ENCODE measurements at regions not wholly inside any gene's neighbourhood (a gene's known extent, or its start where the extent isn't known, plus 50 kb on each side); places are given as distances from the start of the nearest gene placed in this dataset.

DNA sequence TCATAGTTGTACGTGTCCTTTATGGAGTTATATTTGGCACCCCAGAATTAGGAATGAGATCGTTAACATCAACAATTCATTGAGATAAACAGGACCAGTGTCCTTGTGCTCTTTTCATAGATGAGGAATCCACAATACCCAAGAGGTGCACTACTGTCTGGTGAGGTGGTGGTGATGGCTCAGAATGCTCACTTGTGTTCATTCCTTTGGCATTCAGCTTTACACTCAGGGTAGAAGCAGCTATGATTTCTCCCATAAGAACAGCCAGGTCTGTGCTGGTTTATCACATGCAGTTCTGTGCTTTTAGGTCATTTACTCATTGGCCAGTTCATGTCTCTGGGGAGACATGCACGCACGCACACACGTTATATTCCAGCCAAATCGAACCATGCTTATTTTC, 167.2 kb downstream of the FAT3 start:
- Histone ChIP-seq H3K4me1 (no peaks in the 10 kb centered on the region), H3K9me3 (no peaks in the 10 kb centered on the region), H3K27me3 (no peaks in the 10 kb centered on the region), H3K27ac (no peak overlapping the region), H3K4me3 (no peak overlapping the region), H3K36me3 (no peaks in the 10 kb centered on the region)
- TF ChIP-seq, protein P1, sequence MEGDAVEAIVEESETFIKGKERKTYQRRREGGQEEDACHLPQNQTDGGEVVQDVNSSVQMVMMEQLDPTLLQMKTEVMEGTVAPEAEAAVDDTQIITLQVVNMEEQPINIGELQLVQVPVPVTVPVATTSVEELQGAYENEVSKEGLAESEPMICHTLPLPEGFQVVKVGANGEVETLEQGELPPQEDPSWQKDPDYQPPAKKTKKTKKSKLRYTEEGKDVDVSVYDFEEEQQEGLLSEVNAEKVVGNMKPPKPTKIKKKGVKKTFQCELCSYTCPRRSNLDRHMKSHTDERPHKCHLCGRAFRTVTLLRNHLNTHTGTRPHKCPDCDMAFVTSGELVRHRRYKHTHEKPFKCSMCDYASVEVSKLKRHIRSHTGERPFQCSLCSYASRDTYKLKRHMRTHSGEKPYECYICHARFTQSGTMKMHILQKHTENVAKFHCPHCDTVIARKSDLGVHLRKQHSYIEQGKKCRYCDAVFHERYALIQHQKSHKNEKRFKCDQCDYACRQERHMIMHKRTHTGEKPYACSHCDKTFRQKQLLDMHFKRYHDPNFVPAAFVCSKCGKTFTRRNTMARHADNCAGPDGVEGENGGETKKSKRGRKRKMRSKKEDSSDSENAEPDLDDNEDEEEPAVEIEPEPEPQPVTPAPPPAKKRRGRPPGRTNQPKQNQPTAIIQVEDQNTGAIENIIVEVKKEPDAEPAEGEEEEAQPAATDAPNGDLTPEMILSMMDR (IDR thresholded peaks at IDR 0.05) = no peak
- no peak for TF ChIP-seq POLR2A (IDR thresholded peaks at IDR 0.05)
- no peak for TF ChIP-seq EP300 (IDR thresholded peaks at IDR 0.05)
- 70% methylated on average over 6 of the region's 6 CpGs for WGBS, 2 donors
- no peak for DNase-seq (ENCODE audit: low spot score in 2 of 2)

DNA sequence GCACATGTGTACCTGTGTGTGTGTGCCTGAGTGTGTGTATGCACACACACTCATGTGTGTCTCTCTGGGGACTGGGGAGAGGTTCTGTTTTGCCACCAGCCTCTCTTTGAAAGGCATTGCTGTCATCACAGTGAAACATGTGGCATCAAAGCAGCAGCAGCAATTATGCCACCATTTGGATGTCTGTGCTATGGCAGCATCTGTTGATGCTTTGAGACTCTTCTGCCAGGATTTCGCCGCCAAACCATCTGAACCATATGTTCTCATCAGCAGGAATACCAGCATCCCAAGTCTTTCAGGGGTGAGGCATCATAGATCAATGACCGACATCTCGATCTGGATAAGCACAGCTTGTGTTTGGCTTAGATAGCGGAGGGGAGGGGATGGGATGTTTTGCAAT, 168.6 kb downstream of the FAT3 start:
- H3K27me3 ChIP-seq = no peaks in the 10 kb centered on the region
- WGBS, 2 donors = 95 to 98% methylated on average over 5 of the region's 5 CpGs
- no peaks in the 10 kb centered on the region for H3K9me3 ChIP-seq
- no peaks in the 10 kb centered on the region for H3K36me3 ChIP-seq
- no peak for DNase-seq (ENCODE audit: low spot score in 2 of 2)
- no peak overlapping the region for H3K27ac ChIP-seq
- no peak for TF ChIP-seq POLR2A (IDR thresholded peaks at IDR 0.05)
- no peak for TF ChIP-seq EP300 (IDR thresholded peaks at IDR 0.05)
- TF ChIP-seq, protein P1 (IDR thresholded peaks at IDR 0.05) = no peak
- no peaks in the 10 kb centered on the region for H3K4me1 ChIP-seq
- no peak overlapping the region for H3K4me3 ChIP-seq

DNA sequence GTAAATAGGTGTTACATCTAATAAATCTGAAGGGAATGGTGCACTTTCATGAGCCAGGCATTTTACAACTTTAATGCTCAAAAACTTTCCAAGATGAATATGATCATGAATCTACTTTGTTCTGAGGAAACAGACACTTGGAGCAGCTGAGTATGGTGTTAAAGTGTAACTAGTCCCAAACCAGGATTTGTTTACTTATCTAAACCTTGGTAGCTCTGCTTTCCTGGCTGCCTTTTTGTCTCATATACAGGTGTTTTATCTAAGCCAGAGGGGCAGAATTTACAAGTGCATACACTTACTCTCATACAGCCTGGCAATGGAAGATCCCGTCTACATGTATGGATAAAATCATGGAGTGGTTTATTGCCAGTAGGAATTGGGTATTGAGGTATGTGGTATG, 171.5 kb downstream of the FAT3 start:
- 89 to 100% methylated on average over 1 of the region's 1 CpG for WGBS, 2 donors
- Histone ChIP-seq H3K4me1 (no peaks in the 10 kb centered on the region), H3K36me3 (no peaks in the 10 kb centered on the region), H3K4me3 (no peak overlapping the region), H3K9me3 (no peaks in the 10 kb centered on the region), H3K27ac (no peak overlapping the region), H3K27me3 (no peaks in the 10 kb centered on the region)
- DNase-seq (ENCODE audit: low spot score in 2 of 2) = no peak
- no peak for TF ChIP-seq EP300 (IDR thresholded peaks at IDR 0.05)
- TF ChIP-seq, protein P1 (IDR thresholded peaks at IDR 0.05) = no peak
- TF ChIP-seq POLR2A (IDR thresholded peaks at IDR 0.05) = no peak

DNA sequence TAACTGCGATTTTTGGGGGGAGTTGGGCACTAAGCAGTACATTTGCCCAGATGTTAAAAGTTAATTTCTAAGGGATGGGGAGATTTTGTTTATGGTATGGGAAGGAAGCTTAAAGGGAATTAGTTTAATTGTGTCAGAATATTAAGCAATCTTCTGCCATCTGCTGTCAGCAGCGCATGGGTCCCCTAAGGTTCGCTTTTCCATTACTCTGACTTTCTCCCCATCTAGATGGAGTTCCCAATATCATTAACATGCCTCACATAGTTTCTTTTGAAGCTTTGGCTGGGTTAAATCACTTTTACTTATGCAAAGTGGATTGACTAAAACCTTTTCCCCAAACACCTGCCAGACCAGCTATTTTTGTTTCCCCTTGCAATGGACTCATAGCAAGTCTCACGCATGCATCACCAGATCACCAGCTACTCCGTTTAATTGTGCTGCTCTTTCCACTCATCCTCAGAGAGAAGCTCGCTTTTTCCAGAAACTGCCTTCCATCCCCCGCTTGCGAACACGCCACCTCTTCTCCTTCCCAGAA, 172.7 kb downstream of the FAT3 start:
- Histone ChIP-seq H3K27me3 (no peaks in the 10 kb centered on the region), H3K4me3 (no peak overlapping the region), H3K36me3 (no peaks in the 10 kb centered on the region), H3K27ac (no peak overlapping the region), H3K4me1 (no peaks in the 10 kb centered on the region), H3K9me3 (no peaks in the 10 kb centered on the region)
- TF ChIP-seq, protein P1 (IDR thresholded peaks at IDR 0.05) = no peak
- TF ChIP-seq POLR2A (IDR thresholded peaks at IDR 0.05) = no peak
- TF ChIP-seq EP300 (IDR thresholded peaks at IDR 0.05) = no peak
- 92 to 93% methylated on average over 9 of the region's 9 CpGs for WGBS, 2 donors
- no peak for DNase-seq (ENCODE audit: low spot score in 2 of 2)

DNA sequence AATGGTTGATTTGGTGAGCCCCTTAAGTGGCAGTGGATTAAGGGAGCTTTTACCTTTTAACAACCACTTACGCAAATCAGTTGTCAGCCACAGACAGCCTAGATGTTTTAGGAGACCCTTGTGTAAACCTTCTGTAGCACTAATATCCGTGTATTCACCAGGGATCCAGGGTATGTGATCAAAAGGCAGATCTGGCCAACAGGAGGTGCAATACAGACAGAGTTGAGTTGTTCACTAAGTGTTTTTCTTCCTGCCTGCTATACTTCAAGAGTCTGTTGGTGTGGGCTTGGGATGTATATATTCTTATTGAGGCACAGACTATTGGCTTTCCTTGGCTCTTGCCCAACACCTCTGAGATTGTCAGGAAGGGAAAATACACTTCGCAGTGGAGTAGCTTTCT, 175.1 kb downstream of the FAT3 start:
- 81 to 84% methylated on average over 3 of the region's 3 CpGs for WGBS, 2 donors
- TF ChIP-seq, protein P1 (IDR thresholded peaks at IDR 0.05) = no peak
- TF ChIP-seq EP300 (IDR thresholded peaks at IDR 0.05) (no peak), POLR2A (IDR thresholded peaks at IDR 0.05) (no peak)

More for the DNA sequence above, 175.1 kb downstream of the FAT3 start:
- Histone ChIP-seq H3K36me3 (no peaks in the 10 kb centered on the region), H3K4me3 (no peak overlapping the region), H3K27me3 (no peaks in the 10 kb centered on the region), H3K4me1 (no peaks in the 10 kb centered on the region), H3K27ac (no peak overlapping the region), H3K9me3 (no peaks in the 10 kb centered on the region)
- no peak for DNase-seq (ENCODE audit: low spot score in 2 of 2)
